Activated T-cell treated with anti-CD3 and anti-CD28 coated beads for 1 hour (primary cell): ENCODE measurements at regions not wholly inside any gene's neighbourhood (a gene's known extent, or its start where the extent isn't known, plus 50 kb on each side); places are given as distances from the start of the nearest gene placed in this dataset.
"Not testable (repeated sequence)": the region's sequence is repeated elsewhere in the genome, so short reads cannot be mapped to it uniquely, and the experiment has no call there.

ENCODE experiments used
- DNase-seq: peaks from one replicate; pipeline ENCODE4 v3.0.0-alpha.2; 2020; ENCODE audit warnings: low read depth

DNA sequence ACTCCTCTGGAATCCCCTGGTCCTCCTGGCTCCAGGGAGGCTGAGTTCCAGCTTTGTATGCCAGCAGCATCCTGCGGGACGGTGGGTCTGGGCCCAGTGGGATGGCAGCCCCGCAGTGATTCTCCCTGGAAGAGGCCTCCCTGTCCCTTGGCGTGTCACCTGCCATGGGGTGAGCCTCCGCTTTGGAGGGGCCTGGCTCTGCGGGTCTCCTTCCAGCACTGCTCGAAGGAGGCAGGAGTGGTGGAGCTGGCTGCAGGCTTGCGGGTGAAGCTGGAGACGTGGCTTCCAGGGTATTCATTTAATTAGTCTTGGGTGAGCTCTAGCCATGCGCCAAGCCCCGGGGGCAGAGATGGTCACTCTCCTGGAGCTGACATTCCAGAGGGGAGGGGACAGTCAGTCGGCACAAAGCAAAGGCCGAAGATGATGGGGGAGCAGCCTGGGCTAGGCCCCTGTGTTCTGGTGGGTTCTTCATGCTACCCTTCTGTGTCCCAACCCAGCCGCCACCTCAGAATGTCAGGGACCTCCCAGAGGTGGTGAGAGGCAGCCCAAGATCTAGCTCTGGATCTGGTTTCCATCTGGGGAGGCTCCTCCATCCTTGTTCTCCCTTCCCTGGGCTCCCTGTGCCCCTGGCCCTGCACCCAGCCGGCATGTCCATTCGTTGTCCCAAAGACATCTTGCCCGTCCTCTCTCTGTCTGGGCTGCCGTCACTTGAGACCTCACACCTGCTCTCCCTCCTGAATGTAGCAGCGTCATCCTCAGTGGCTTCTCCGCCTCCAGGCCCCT is 1332.5 kb downstream of the BRD1 start:
- DNase-seq, result no peak

DNA sequence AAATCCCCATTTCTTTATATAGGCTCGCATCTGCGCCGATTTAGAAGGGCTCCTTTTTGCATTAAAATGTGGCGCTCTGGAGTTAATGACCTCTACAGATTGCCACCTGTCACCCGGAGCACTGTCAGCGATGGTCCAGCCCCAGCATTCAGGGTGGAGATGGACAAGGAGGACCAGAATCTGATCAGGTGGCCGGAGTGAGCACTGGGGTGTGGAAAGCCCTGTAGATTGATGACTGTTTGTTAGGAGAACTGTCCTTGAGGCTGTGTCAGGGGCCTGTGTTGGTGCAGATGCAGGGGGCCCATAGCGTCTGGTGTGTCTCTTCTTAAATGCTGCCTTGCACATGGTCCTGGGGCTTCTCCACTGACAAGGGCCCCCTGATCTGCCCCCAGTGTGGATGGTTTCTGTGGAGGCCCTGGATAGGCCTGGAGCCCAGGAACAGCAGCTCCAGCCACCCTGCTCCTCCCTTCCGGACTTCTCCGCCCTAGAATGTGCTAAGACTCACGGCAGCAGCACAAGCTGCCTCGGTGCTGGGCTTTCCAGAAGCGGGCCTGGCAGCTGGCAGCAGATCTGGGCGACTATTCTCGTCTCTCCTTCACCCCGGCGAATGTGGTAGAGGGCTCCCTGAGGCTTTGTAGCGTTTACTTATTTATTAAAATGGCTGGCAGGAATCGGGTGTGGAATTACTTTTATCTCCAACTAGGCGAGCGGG is 1333.3 kb downstream of the BRD1 start:
- DNase-seq, result no peak

DNA sequence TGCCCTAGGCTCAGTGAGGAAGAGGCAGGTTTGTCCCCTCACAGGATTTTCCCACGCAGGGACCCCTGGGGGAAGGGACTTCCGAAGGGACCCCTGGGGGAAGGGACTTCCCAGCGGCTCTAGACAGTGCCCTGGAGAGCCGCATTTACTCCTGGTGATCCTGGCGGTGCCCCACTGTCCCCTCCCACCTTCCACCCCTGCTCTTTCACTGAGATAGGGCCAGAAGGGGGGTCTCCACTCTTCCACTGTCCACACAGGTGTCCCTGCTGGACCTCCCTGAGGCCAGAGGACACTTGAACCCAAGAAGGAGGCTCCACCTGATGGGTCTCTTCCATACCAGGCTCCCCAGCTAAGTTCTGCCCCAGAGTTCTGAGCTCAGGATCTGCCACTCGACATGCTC is 1333.9 kb downstream of the BRD1 start:
- DNase-seq, result no peak

DNA sequence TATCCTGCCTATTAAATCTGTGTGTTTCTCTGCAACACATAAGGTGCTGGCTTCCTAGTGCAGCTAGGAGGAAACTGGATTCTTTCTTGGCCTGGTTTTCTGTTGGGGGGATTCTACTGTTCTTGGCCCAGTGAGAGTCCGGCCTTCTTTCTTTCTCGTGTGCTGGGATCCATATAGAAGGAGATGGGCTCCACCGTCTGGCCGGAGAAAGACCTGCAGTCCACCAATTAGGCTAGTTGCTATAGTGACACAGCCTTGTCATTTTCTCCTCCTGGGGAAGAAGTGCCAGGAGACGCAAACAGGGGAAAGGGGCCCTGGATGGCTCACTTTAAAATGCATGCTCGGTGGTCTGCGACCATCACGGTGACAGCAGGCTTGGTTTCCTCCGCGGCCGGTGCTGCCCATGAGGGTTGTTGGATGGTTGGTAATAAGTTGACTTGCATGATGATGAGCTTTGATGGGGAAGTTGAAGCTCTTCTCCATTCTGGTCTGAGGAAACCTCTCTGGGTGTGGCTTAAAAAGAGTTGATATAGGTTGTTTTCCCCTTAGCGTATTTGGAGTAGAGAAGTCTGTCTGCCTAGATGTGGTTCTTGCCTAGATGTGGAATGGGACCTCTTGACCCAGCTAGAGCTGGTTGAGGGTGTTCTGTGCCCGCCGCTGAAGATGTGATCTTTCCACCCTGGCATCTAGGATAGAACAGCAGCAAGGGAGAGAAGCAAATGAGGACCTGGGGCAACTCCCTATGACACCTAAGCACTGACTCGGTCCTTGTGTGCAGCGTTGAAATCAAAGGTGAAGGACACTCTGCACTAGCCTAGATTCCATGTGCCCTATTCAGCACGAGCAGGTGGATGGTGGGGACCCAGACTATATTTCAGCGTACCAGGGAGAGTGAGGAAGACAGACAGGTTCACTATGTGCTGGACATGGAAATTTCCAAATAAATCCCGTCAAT is 1335.0 kb downstream of the BRD1 start:
- DNase-seq, result no peak

DNA sequence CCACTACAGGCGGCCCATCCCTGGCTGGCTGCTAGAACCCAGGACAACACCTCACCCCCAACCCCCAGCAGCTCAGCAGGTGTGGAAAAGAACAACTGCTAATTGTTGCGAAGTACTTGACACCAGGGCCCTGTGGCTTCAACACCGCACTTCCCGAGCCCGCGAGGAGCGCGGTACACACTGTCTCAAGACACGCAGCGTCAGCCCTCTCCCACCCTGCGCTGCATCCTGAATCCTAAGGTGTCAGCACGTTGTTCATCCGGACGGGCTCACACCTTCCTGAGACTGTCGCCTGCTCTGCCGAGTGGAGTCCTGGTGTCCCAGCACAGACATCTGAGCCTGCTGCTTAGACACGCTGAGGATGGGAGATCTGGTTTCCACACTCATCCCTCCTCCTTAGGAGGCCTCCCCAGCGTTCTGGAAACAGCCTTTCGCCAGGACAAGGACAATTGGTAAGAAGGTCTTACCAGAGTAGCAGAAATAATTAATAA is 1336.2 kb downstream of the BRD1 start:
- DNase-seq, result no peak

DNA sequence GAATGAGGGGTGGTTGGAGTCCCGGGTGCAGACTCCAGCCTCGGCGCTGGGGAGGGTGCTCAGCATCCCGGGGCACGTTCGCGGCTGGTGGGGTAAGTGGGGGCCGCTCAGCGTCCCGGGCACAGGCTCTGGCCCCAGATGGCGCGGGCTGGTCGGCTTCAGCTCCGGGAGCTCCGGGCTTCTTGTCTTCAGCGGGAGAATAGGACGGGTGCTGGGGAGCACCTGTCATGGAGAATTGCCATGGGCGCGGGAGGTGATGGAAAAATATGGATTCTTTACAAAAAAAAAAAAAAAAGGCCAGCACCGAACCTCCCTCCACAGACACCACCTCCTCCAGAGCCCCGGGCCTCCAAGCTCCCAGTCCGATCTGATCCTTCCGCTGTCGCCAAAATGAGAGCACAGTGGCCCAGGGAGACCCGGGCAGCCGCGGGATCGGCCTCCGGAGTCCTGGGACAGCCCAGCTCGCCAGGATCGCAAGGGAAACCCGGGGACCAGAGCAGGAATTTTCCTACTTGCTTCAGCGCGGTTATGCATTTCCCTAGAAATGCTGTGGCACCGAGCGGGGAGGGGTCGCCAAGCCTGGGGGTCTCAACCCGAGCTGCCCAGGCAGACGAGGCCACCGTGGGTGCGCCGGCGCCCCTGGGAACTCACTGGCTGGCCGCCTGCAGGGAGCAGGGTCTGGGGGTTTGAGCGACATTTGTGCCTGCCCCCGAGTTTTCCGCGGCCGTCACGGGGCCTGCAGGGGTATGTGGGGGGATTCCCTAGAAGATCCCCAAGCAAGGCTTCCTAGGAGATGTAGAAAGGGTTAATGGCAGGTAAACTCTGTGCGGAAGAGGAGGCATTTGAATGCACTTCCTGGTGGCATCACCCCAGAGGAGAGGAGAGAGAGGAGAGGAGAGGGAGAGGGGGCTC is 1336.9 kb downstream of the BRD1 start:
- no peak for DNase-seq

DNA sequence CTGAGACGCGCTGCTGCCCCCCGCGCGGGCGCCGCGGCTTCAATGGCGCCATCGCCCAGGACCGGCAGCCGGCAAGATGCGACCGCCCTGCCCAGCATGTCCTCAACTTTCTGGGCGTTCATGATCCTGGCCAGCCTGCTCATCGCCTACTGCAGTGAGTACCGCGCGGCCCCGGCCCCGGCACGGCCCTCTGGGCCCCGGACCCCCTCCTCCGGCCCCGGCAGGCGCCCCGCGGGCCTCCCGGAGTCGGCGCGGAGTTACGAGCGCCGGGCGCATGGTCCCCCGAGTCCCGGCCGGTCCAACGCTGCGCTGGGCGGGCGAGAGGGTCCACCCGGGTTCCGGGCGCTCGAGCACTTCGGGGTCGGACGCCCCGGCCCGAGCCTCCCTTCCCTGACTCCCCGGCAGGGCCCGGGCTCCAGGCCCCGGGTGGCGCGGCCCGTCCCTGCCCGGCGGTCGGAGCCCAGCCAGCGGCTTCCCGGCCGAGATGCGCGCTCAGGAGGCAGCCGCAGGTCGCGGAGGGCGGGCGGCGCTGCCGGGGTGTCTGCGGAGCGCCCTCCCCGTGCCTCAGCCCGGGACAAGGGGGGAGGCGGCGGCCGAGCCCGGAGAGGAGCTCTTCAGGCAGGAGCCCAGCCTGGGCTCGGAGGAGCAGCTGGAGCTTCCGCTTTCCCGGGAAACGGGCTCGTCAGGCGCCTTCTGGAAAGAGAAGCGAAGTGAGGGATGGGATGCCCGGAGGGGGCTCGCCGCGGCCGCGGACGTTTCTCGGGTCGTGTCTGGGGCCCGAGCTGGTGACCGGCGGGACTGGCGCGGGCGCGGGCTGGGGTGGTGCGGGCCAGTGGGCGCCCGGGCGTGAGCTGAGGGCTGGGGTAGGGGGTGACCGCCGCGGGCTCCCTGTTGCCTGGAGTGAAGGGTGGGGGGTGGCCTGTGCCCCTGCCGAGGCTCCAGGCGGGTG is 1337.8 kb downstream of the BRD1 start:
- no peak for DNase-seq

DNA sequence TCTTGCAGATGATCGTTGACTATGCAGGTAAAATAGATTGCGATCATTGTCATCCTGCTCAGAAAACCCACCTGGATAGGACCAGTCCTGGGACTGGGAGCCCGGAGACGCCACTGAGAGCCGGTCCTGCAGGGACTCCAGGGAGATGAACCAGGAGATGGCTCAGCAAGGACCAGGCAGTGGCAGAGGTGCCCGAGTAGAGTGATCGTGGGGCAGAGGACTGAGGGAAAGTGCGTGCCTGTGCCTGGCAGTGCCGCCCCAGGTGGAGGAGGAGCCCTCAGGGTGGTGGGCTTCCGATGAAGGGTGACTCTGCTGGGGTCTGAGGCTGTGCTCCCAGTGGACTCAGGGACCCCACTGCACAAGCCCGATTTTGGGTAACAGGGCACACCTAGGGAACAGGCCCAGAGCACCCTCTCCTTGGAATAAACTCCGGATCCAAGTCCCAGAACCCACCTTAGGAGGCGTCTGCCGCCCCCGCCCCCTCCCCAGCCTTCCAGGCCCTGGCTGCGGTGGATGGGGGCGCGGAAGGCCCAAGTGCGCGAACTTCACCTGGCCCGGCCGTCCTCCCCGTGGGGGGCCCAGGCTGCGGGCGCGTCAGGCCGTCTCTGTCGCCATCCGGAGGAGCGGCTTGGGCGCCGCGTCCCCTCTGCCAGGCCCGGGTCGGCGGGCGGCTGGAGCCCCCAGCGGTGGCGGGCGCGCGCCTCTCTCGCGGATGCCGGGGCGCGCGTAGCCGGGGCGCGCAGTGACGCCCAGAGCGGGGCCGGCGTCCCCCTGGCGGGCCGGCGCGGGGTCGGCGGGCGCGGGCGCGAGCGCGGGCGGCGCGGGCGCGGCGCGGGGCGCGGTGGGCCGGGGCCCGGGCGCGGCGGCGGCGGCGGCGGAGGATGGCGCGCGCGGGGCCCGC is 1338.8 kb downstream of the BRD1 start:
- DNase-seq, result no peak

DNA sequence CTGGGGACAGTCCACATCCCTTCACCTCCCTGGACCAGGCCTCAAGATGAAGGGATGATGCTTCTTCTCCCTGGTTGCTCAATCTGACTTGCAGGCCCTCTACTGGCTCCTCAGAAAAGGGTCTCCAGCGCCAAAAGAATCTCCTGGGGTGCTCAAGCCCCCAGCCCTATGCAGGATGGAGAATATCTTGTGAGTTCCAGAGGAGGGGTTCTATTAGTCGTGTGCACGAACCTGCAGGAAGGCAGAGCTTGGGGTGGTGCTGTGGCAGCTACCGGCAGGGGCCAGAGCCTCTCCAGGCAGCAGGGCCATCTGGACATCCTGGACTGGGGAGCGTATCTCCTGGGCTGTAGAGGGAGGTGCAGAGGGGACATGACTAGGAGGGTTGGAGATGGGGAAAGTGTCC is 1339.5 kb downstream of the BRD1 start:
- no peak for DNase-seq

DNA sequence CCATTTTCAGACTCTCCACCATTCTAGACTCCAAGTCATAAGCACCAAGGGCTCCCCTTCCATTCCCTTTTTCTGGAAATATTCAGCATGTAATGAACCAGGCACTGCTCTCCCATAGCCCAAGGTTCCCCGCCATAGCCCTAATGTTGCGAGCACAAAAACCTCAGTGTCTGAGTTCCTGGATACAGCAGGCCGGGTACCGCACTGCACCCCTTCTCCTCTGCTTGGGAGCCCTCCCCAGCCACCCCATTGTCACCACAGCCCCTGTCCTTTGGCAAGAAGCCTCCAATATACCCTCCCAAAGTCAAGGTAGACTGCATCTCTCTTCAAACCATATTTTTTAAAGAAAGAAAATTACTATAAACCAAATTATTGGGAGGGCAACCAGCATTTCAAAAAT is 1341.1 kb downstream of the BRD1 start:
- DNase-seq, result no peak

DNA sequence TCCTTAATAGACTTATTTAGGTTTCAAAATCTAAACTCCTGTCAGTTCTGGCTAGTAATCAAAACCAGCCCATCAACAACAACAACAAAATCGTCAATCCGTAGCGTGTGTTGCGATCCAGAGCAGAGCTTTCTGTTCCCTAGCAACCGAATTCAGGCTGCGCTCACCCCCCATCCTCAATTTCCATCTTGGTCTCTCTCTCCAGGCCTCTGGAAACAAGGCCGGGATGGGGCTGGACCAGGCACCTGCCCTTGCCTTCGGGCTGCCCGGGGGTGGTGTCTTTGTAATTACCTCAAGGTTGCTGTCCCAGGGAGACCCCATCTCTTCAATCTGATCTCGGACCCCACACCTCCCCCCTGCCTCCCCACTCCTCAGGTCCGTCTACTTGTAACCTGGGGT is 1341.5 kb downstream of the BRD1 start:
- DNase-seq, result no peak

DNA sequence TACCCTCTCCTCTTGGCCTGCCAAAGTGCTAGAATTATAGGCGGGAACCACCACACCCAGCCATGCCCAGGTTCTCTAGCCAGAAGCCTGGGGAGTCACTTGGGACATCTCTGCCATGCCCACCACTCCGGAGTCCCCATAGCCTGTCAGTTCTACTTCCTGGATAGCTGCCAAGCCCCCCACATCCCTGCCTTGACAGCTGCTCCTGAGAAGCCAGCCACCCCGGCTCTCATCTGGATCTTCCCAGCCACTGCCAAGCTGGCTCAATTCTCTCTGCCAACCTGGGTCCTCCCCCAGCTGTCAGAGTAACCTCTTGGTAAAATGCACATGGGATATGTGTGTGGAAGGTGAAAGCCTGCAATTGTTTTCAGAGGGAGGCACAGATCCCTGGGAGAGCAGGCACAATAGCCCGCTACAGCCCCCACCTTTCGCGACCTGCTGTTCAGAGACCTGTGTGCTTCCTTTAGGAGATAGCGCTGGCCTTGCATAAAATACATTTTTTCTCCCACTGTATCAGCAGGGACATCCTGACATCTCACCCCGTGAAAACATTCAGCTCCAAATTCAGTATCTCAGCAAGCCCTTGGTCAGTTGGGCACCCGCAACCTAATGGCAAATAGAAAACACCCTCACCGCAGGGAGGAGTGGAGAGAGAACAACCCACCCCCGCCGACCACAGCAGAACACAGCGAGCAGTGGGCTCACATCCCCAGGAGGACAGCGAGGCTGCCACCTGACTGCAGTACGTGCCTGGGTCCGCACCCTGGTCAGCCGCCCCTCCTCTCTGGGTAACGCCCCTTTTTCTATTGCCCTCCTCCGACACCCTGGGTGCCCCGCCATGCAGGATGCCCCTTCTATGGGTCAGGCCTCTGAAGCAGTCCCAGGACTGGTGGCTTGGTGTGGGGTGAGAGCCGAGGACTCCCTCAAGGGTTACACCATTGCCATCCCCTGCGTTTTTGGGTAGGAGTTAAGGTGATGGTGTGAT is 1342.2 kb downstream of the BRD1 start:
- DNase-seq, result no peak

DNA sequence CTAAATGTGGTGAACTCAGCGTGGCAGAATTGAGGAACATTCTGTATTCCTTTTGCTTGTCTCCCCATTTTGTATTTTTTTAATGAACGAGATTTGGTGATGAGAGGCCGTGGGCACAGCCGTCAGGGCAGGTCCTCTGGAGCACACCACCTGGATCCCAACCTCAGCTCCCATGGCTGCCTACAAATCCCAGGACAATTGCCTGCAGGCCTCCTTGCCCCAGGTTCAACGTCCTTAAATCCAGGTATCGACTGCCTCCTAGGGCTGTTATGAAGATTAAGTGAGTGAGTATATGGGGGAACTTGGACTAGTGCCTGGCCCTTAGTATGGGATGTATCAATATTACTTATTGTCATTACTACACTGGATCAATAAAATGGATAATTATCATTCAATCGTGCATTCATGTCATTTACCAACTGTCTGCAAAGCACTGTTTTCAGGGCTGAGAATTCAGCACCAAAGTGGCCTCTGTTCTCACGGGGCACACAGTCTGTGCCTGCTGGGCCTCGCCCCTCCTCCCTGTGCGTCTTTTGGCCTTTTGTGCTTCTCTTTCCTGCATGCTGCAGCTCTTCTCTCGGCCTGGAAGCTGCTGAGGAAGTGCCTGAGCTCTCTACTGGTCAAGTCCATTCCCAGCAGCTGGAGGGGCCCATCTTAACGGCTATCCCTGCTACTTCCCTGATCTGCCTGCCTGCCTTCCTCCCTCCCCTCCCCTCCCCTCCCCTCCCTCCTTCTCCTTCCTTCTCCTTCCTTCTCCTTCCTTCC is 1343.7 kb downstream of the BRD1 start:
- no peak for DNase-seq

DNA sequence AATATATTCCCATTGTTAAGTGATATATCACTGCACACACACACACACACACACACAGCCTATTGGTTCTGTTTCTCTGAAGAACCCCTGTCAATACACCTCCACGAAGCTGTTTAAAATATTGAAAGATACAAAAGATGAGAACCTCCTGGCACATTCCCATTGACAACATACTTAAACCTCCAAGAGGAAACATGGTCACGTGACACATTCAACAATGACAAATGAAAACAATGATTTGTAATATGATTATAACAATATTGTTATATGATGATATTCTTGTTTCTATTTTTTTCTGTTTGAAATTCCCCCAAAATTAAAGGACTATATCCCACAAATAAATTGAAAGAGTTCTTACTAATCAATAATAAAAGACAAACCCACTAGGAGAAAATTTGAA is 1344.9 kb downstream of the BRD1 start:
- DNase-seq, result no peak

DNA sequence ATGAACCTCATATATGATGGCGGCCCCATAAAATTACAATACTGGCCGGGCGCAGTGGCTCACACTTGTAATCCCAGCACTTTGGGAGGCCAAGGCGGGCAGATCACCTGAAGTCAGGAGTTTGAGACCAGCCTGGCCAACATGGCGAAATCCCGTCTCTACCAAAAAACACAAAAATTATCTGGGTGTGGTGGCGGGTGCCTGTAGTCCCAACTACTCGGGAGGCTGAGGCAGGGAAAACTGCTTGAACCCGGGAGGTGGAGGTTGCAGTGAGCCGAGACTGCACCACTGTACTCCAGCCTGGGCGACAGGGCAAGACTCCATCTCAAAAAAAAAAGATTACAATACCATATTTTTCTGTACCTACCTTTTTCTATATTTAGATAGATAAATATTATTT is 1345.5 kb downstream of the BRD1 start:
- not testable (repeated sequence) for DNase-seq

DNA sequence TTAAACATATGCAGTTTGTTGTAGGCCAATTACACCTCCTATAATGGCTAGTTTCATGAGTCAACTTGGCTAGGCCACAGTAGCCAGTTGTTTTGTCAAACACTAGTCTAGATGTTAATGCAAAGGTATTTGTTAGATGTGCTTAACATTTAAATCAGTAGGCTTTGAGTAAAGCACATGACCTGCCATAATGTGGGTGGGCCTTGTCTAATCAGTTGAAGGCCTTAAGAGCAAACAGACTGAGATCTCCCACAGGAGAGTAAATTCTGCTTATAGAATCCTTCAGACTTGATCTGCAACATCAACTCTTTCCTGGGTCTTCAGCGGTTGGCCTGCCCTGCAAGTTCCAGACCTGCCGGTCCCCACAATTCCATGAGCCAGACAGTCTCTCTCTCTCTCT is 1345.9 kb downstream of the BRD1 start:
- no peak for DNase-seq
